ENCODE measurements at regions not wholly inside any gene's neighbourhood (a gene's known extent, or its start where the extent isn't known, plus 50 kb on each side); places are given as distances from the start of the nearest gene placed in this dataset.

DNA sequence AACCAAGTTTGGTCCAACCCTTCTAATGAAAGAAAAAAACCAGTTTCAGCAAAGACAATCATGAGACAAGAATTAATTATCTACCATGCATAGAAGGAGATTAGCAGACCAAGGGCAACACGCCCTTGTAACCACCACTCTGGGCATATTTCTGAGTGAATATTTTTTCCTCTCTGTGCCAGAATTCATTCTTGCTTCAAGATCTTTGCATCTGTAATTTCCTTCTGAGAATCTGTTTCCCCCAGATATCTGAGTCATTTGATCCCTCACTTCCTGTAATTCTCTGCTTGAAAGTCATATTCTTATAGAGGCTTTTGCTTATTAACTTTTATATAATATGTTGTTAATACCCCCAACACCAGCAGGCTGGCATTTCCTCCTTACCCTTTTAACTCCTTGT lies 243.7 kb downstream of the SLC16A7 start:
- in situ Hi-C loops (cut with MboI; ENCODE audit: low sequenced_read_pairs, unreplicated experiment), result no loop called here
- TF ChIP-seq, protein P1, sequence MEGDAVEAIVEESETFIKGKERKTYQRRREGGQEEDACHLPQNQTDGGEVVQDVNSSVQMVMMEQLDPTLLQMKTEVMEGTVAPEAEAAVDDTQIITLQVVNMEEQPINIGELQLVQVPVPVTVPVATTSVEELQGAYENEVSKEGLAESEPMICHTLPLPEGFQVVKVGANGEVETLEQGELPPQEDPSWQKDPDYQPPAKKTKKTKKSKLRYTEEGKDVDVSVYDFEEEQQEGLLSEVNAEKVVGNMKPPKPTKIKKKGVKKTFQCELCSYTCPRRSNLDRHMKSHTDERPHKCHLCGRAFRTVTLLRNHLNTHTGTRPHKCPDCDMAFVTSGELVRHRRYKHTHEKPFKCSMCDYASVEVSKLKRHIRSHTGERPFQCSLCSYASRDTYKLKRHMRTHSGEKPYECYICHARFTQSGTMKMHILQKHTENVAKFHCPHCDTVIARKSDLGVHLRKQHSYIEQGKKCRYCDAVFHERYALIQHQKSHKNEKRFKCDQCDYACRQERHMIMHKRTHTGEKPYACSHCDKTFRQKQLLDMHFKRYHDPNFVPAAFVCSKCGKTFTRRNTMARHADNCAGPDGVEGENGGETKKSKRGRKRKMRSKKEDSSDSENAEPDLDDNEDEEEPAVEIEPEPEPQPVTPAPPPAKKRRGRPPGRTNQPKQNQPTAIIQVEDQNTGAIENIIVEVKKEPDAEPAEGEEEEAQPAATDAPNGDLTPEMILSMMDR (IDR thresholded peaks at IDR 0.05; ENCODE audit: borderline replicate concordance, control extremely low read depth, extremely low read depth, insufficient read depth, missing control alignments), result no peak
- DNase-seq (ENCODE audit: low spot score), result no peak

DNA sequence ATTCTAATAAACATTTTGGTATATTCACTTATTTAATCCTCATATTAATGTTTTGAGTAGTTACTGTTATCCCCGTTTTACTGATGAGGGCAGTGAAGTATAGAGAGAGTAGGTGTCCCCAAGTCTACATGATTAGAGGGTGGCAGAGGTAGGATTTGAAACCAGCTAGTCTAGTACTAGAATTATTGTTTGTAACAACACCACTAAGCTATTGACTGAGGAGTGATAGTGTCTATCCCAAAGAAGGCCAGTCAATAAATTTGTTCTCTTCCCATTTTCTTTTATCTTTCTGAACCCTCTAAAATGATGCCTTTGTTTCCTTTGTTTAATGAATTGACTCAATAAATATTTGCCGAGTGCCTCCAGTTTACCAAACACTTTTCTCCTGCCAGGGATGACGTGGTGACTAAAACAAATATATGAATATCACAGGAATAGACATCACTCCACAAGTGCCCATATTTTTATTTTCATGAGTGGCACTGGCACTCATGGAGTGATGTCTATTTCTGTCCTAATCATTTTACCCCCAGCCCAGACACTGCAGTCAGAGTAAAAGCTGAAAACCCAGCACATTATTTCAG lies 247.5 kb downstream of the SLC16A7 start:
- in situ Hi-C loops (cut with MboI; ENCODE audit: low sequenced_read_pairs, unreplicated experiment), result no loop called here
- DNase-seq (ENCODE audit: low spot score), result no peak
- TF ChIP-seq, protein P1 (IDR thresholded peaks at IDR 0.05; ENCODE audit: borderline replicate concordance, control extremely low read depth, extremely low read depth, insufficient read depth, missing control alignments), result no peak

DNA sequence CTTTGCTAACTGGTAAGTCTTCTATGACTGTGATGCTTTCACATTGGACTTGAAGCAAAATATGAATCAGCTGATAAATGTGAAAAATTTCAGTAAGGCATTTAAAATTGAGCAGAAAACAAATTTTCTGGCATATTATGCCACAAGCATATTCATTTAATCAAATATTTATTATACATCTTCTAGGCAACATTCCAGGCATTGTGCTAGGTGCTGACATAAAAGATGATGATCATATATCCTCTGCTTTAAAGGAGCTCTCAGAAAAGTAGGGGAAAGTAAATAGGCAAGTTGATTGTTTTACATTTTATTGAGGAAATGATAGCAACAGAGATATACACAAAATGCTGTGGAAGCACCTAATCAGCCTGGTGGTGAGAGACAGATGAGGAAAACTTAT lies 248.9 kb downstream of the SLC16A7 start:
- in situ Hi-C loops (cut with MboI; ENCODE audit: low sequenced_read_pairs, unreplicated experiment), result no loop called here
- TF ChIP-seq, protein P1 (IDR thresholded peaks at IDR 0.05; ENCODE audit: borderline replicate concordance, control extremely low read depth, extremely low read depth, insufficient read depth, missing control alignments), result no peak
- no peak for DNase-seq (ENCODE audit: low spot score)

DNA sequence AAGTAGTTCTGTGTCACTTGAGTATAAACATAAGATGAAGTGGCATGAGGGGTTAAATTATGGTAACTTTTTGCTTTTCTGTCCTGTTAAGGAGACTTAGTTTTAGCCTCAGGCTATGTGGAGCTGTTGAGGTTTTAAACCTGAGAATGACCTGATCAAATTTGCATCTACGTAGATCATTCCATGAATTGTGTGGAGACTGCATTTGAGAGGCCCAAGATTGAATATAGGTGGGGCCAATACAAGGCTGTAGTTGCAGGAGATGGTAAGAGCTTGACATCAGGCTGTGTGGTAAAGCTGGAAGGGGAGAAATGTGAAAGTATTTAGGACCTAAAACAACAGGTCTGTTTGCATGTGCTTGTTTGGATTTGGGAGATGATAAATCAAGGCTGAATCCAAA lies 249.5 kb downstream of the SLC16A7 start:
- in situ Hi-C loops (cut with MboI; ENCODE audit: low sequenced_read_pairs, unreplicated experiment), result no loop called here
- no peak for DNase-seq (ENCODE audit: low spot score)
- TF ChIP-seq, protein P1 (IDR thresholded peaks at IDR 0.05; ENCODE audit: borderline replicate concordance, control extremely low read depth, extremely low read depth, insufficient read depth, missing control alignments), result no peak

DNA sequence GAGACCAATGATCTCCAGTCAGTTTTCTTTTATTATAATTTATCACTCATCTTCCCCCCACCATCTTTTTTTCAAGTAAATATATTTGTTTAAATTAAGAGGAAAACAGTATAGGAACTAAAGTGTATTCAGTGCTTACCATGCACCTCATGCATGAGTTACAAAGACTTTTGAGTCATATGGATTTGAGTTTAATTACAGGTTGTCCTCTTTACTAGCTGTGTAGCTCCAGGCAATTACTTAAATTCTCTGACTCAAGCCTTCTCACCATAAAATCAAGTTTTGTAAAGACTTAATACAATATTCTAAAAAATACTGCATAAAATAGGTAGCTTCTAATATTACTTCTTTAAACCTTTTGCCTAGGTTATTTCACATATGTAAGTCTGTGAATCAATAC lies 251.3 kb downstream of the SLC16A7 start:
- TF ChIP-seq, protein P1 (IDR thresholded peaks at IDR 0.05; ENCODE audit: borderline replicate concordance, control extremely low read depth, extremely low read depth, insufficient read depth, missing control alignments), result no peak
- no peak for DNase-seq (ENCODE audit: low spot score)
- in situ Hi-C loops (cut with MboI; ENCODE audit: low sequenced_read_pairs, unreplicated experiment), result no loop called here

DNA sequence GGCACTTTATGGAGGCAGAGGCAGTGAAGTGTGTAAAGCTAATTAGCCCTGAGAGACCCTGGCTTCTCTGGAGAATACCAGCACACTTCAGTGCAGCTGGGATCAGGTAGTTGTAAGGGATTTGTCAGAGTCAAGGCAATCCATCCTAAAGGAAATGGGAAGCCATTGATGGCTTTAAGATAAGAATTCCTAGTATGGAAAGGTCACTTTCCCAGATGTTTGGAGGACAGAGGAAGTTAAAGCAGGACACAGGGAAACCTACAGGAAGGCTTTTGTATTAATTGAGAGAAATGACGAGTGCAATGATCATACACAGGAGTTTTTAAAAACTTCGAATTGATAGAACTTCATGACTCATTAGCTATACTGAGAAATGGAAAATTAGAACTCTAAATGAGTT lies 254.4 kb downstream of the SLC16A7 start:
- TF ChIP-seq, protein P1 (IDR thresholded peaks at IDR 0.05; ENCODE audit: borderline replicate concordance, control extremely low read depth, extremely low read depth, insufficient read depth, missing control alignments), result no peak
- no peak for DNase-seq (ENCODE audit: low spot score)
- in situ Hi-C loops (cut with MboI; ENCODE audit: low sequenced_read_pairs, unreplicated experiment), result no loop called here

All from GM13976 (cell line).